Kasumi-1 (cell line): ENCODE measurements at regions not wholly inside any gene's neighbourhood (a gene's known extent, or its start where the extent isn't known, plus 50 kb on each side); places are given as distances from the start of the nearest gene placed in this dataset.
"Not testable (repeated sequence)": the region's sequence is repeated elsewhere in the genome, so short reads cannot be mapped to it uniquely, and the experiment has no call there.

Experiments used
- DNase-seq, 2 experiments: peaks; one replicate each; lab custom pipeline; 2025; lab: John Stamatoyannopoulos, UW

- peak; percentile 4 to 20 for DNase-seq
Observed at GRCh38 chr1:190832511-190832910, 354.8 kb upstream of the BRINP3 start.

GRCh38 chr1:190835658-190836057 lies 358.0 kb upstream of the BRINP3 start:
- DNase-seq: no peak

DNA sequence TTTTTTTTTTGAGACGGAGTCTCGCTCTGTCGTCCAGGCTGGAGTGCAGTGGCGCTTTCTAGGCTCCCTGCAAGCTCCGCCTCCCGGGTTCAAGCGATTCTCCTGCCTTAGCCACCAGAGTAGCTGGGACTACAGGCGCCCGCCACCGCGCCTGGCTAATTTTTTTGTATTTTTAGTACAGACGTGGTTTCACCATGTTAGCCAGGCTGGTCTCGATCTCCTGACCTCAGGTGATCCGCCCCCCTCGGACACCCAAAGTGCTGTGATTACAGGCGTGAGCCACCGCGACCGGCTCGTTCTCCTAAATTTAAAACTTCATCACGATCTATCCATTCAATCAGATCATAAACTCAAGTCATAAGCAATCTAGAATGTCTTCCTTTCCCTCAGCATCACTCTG lies 359.5 kb upstream of the BRINP3 start:
- DNase-seq: not testable (repeated sequence)

- DNase-seq: no peak
Observed at GRCh38 chr1:190837888-190838287, 360.2 kb upstream of the BRINP3 start.

- DNase-seq: no peak
Observed at GRCh38 chr1:190847166-190847565, 369.5 kb upstream of the BRINP3 start.

DNA sequence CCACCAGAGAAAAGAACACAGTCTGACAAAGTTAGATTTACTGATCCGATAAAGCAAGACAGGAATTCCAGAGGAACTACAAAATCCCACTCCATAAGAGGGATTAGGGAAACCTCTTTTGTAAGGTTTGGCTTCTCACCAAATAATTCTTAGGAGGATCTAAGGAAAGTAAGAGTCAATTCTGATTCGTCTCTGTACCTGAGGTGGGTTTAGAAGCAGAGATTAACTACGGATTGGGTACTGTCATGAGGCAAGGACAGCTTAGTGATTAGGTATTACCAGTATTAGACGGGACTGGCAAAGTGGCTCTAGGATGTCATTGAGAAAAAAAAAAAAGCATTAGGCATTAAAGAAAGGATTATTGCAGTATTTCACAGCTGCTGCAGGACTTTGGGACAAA lies 371.7 kb upstream of the BRINP3 start:
- no peak for DNase-seq

DNA sequence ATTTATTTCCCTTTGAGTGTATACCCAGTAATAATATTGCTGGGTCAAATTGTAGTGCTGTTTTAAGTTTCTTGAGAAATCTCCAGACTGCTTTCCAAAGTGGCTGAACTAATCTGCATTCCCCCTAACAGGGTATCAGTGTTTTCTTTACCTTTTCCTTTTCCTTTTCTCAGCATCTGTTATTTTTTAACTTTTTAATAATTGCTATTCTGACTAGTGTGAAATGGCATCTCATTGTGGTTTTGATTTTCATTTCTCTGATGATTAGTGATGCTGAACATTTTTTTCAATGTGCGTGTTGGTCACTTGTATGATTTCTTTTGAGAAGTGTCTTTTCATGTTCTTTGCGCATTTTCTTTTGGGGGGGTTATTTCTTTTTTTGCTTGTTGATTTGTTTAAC lies 374.9 kb upstream of the BRINP3 start:
- no peak for DNase-seq

DNA sequence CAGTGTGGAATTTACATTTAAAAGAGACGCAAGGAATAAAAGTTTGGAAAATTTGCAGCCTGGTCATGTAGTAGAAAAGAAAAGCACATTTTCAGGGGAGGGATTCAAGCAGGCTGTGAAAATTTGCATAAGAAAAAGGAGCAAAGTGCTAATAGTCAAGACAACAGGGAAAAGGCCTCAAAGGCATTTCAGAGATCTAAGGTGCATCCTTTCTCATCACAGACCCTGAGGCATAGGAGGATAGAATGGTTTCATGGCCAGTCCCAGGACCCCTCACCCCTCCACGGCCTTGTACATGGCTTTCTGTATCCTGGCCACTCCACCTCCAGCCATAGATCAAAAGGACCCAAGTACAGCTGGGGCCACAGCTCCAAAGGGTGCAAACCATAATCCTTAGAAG lies 380.5 kb upstream of the BRINP3 start:
- DNase-seq: no peak

DNA sequence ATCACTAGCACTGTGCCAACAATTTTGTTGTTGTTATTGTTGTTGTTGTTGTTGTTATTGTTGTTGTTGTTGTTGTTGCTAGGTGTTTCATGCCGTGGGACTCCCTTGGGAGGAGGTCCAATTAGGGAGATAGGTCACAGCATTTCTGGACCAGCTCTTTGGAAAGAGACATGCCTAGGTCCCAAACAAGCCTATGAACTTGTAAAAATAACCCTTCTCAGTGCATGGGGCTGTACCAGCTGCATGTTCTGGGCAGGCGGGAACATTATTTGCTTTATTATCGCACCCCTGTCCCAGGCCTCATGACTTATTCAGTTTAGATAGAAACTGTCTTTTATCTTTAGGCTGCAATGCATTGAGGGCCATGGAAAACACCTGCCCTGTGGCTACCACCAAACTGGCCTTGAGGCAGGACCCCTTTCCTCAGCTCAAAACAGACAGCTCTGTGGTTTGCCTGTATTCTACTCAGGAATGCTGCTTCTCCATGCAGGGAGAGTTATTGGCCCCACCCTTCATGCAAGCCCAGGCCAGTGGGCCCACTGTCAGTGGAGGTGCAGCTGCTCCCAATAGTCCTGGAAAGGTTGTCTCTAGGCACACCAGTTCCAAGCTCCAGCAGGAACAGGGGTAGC lies 386.5 kb upstream of the BRINP3 start:
- no peak for DNase-seq

DNA sequence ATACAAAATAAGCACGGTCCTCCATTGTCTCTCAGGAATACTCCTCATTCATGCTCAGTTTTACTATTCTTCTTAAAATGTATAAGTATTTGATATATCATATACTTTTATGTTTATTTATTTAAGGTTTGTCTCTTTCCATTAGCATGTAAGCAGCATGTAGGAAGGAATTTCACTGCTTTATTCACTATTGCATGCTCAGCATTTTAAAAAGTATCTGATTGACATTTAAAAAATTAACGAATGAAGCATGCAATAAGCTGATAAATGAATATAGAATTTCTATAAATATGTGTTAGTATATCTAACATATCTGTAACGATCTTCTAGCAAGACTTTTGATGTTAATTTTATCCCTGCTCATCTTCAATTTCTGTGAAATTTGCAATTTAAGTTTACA lies 402.7 kb upstream of the BRINP3 start:
- DNase-seq: no peak

GRCh38 chr1:190881064-190881463 lies 403.4 kb upstream of the BRINP3 start:
- no peak for DNase-seq

- DNase-seq: no peak
Observed at GRCh38 chr1:190897233-190897632, 419.6 kb upstream of the BRINP3 start.

DNA sequence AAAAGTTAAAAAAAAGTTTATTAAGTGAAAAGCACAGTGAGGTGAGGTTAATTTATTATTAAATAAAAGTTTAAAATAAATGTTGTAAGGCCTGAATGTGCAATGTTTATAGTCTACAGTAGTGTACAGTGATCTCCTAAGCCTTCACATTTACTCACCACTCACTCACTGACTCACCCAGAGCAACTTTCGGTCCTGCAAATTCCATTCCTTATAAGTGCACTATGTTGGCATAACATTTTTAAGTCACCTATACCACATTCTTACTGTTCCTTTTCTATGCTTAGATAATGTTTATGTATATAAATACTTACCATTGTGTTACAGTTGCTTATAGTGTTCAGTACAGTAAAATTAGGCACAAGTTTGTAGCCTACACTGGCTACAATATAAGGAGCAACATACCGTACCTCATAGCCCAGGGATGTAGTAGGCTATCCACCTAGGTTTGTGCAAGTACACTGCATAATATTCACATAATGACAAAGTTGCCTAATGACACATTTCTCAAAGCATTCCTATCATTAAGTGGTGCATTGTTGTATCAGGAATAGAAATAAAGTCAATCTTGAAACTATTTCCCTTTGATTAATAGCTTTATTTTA lies 426.5 kb upstream of the BRINP3 start:
- DNase-seq: no peak

GRCh38 chr1:190906206-190906725 lies 428.6 kb upstream of the BRINP3 start:
- no peak for DNase-seq

- DNase-seq: no peak
Observed at GRCh38 chr1:190908246-190908645, 430.6 kb upstream of the BRINP3 start.

DNA sequence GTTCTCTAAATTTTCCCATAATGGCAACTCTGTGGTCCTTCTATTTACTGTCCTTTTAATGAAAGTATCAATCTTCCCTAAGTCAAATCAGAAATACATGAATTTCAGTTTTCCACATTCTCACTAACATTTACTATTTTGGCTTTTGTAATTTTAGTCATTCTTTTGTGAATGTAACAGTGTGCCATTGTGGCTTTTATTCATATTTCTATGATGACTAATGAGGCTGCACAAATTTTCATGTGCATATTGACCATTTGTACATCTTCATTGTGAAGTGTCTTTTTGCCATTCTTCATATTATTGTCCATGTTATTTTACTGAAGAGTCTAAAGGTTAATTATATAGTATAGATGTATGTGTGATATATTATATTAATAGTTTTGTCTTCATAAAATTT lies 431.0 kb upstream of the BRINP3 start:
- no peak for DNase-seq

DNA sequence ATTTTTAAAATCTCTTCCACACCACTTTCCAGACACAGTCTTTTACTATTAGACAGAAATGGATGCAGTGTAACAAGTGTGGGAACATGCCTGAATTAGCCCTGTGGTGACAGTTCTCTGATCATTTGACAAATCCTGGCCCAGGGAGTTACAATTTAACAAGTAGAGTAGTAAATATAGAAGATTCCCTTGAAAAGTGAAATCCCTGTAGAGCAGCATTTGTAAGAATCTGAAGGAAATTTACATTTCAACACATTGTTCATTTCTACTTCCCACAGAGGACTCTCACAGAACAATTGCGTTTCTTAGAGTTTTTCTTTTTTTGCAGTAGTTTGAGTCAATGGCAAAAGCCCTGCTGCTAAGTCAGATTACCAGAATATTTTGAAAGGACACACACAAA lies 458.3 kb upstream of the BRINP3 start:
- no peak for DNase-seq

- no peak for DNase-seq
Observed at GRCh38 chr1:190936337-190936736, 458.7 kb upstream of the BRINP3 start.

GRCh38 chr1:190940951-190941350 lies 463.3 kb upstream of the BRINP3 start:
- no peak for DNase-seq

GRCh38 chr1:190942475-190942874 lies 464.8 kb upstream of the BRINP3 start:
- no peak for DNase-seq

DNA sequence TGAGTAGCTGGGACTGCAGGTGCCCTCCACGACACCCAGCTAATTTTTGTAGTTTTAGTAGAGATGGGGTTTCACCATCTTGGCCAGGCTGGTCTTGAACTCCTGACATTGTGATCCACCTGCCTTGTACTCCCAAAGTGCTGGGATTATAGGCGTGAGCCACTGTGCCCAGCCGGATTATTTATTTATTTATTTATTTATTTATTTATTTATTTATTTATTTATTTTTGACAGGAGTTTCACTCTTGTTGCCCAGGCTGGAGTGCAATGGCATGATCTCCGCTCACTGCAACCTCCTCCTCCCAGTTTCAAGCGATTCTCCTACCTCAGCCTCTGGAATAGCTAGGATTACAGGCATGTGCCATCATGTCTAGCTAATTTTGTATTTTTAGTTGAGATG lies 466.1 kb upstream of the BRINP3 start:
- not testable (repeated sequence) for DNase-seq

GRCh38 chr1:190949939-190950338 lies 472.3 kb upstream of the BRINP3 start:
- DNase-seq: no peak

DNA sequence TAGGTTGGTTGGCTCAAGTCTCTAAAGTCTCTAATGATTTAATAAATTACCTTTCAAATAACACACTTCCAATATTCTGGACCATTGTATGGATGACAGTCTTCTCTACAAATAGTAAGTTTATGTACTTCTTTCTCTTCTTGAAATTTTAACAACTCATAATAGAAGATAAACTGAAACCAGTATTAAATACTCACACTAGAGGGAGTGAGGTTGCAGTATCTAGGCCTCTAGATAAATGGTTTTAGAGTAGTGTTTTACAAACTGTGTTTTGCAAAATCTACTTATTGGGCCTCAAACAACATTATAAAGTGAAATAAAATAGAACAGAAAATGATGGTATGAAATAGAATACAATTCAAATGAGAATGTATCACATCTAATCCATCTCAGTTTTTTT lies 479.9 kb upstream of the BRINP3 start:
- DNase-seq: peak; percentile 12 to 35

- DNase-seq: no peak
Observed at GRCh38 chr1:190963321-190963720, 485.7 kb upstream of the BRINP3 start.
